OCI-LY7 (cell line): ENCODE measurements at regions not wholly inside any gene's neighbourhood (a gene's known extent, or its start where the extent isn't known, plus 50 kb on each side); places are given as distances from the start of the nearest gene placed in this dataset.

Experiments
- BruUV-seq: library from RNA; stranded (reverse); fragments of 400-500 nt; replicated peaks from 2 replicates; lab custom pipeline; 2021; lab: Mats Ljungman, UMichigan
- CTCF ChIA-PET: fragments of 300-600 bp; sonication (Branson Sonifier 250); formaldehyde crosslinking; loops from one replicate; lab custom pipeline; 2022; ENCODE audit warnings: antibody characterized with exemption; ENCODE audit not compliant: unreplicated experiment; lab: Charles Lee
- POLR2A ChIA-PET: fragments of 300-600 bp; sonication (Branson Sonifier 250); formaldehyde crosslinking; loops from one replicate; lab custom pipeline; 2022; ENCODE audit warnings: antibody characterized with exemption; lab: Charles Lee
- DNase-seq: peaks from one replicate; pipeline ENCODE4 v3.0.0-alpha.2; 2015; ENCODE audit warnings: low spot score
- H2AFZ ChIP-seq: fragments of 200-600 bp; sonication (generic), shearing (Covaris generic); 2 replicates; pipeline ENCODE4 v1.6.1; 2014; ENCODE audit warnings: mild to moderate bottlenecking, antibody characterized with exemption, low read length, moderate library complexity
- H3K27ac ChIP-seq: fragments of 200-600 bp; sonication (generic); 2 replicates; pipeline ENCODE4 v1.5.1; 2014; ENCODE audit warnings: mixed run types, low read depth, mild to moderate bottlenecking, moderate library complexity, low read length, inconsistent platforms; ENCODE audit not compliant: poor library complexity, severe bottlenecking
- H3K36me3 ChIP-seq: fragments of 200-600 bp; sonication (generic); 2 replicates; pipeline ENCODE4 v1.6.1; 2014; ENCODE audit warnings: mild to moderate bottlenecking, antibody characterized with exemption, low read length, moderate library complexity, mixed read lengths; ENCODE audit not compliant: insufficient read depth
- H3K4me1 ChIP-seq: fragments of 200-600 bp; sonication (generic); 2 replicates; pipeline ENCODE4 v1.5.1; 2014; ENCODE audit warnings: mild to moderate bottlenecking, low read length; ENCODE audit not compliant: insufficient read depth, poor library complexity, severe bottlenecking
- H3K4me2 ChIP-seq: fragments of 200-600 bp; sonication (generic); 2 replicates; pipeline ENCODE4 v1.6.1; 2014; ENCODE audit warnings: mild to moderate bottlenecking, low read length
- H3K4me3 ChIP-seq: fragments of 200-600 bp; sonication (generic); 2 replicates; pipeline ENCODE4 v1.5.1; 2014; ENCODE audit warnings: mild to moderate bottlenecking, low read depth, low read length; ENCODE audit not compliant: poor library complexity, severe bottlenecking
- H3K79me2 ChIP-seq: fragments of 200-600 bp; sonication (generic); 2 replicates; pipeline ENCODE4 v1.6.1; 2016; ENCODE audit warnings: low read depth, mild to moderate bottlenecking, low read length, moderate library complexity, mixed read lengths; ENCODE audit not compliant: insufficient read depth
- H3K9me2 ChIP-seq: fragments of 200-600 bp; sonication (generic); 2 replicates; pipeline ENCODE4 v1.6.1; 2016; ENCODE audit warnings: mild to moderate bottlenecking, low read length, mixed read lengths; ENCODE audit not compliant: insufficient read depth
- H3K9me3 ChIP-seq: fragments of 200-600 bp; sonication (generic); 2 replicates; pipeline ENCODE4 v1.6.1; 2014; ENCODE audit warnings: mild to moderate bottlenecking, mixed run types, low read length, mixed read lengths
- H4K20me1 ChIP-seq: fragments of 200-600 bp; sonication (generic); 2 replicates; pipeline ENCODE4 v1.6.1; 2014; ENCODE audit warnings: mild to moderate bottlenecking, antibody characterized with exemption, low read length, moderate library complexity, mixed read lengths; ENCODE audit not compliant: insufficient read depth
- EZH2phosphoT487 ChIP-seq: fragments of 200-600 bp; sonication (generic); IDR thresholded peaks from 2 replicates; pipeline ENCODE4 v1.6.1; 2018; ENCODE audit warnings: low read depth, borderline replicate concordance, mild to moderate bottlenecking, mixed run types, antibody characterized with exemption, low read length, moderate library complexity, mixed read lengths
- intact Hi-C: fragments of 100-400 bp; cut with micrococcal nuclease; formaldehyde crosslinking; loops from one replicate; pipeline ENCODE4 v1.10.0; 2022; ENCODE audit not compliant: unreplicated experiment
- TF ChIP-seq, protein P1 (sequence below): fragments of 200-600 bp; sonication (generic); conservative IDR thresholded peaks from 2 replicates; pipeline ENCODE4 v1.5.1; 2014; ENCODE audit warnings: mild to moderate bottlenecking, antibody characterized with exemption, low read length, moderate library complexity, mixed read lengths

GRCh38 chr18:10297086-10297485 is 157.3 kb upstream of the APCDD1 start:
- H4K20me1 ChIP-seq = no peaks in the 10 kb centered on the region
- H3K9me2 ChIP-seq = no peaks in the 10 kb centered on the region
- ChIA-PET POLR2A (interaction anchor here (0.6 to 0.7 kb wide), 2 partner anchors 11 to 34 kb away, joined by 4 read pairs; no protein-coding TSS in a partner anchor), CTCF (interaction anchor here (0.6 kb wide), 1 partner anchor 127 kb away, joined by 4 read pairs; no protein-coding TSS in a partner anchor)
- H3K9me3 ChIP-seq = no peaks in the 10 kb centered on the region
- intact Hi-C loops = no loop called here
- no peaks in the 10 kb centered on the region for H3K79me2 ChIP-seq
- H3K4me2 ChIP-seq = peak overlapping the region; percentile 57
- TF ChIP-seq, protein P1, sequence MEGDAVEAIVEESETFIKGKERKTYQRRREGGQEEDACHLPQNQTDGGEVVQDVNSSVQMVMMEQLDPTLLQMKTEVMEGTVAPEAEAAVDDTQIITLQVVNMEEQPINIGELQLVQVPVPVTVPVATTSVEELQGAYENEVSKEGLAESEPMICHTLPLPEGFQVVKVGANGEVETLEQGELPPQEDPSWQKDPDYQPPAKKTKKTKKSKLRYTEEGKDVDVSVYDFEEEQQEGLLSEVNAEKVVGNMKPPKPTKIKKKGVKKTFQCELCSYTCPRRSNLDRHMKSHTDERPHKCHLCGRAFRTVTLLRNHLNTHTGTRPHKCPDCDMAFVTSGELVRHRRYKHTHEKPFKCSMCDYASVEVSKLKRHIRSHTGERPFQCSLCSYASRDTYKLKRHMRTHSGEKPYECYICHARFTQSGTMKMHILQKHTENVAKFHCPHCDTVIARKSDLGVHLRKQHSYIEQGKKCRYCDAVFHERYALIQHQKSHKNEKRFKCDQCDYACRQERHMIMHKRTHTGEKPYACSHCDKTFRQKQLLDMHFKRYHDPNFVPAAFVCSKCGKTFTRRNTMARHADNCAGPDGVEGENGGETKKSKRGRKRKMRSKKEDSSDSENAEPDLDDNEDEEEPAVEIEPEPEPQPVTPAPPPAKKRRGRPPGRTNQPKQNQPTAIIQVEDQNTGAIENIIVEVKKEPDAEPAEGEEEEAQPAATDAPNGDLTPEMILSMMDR = no peak
- no peak for TF ChIP-seq EZH2phosphoT487
- no peaks in the 10 kb centered on the region for H3K36me3 ChIP-seq
- no TSS peak for BruUV-seq
- no peak overlapping the region for H3K27ac ChIP-seq
- peak overlapping the region; percentile 10 for H3K4me3 ChIP-seq
- no peak overlapping the region for H2AFZ ChIP-seq
- H3K4me1 ChIP-seq = peaks cover 58% of the 10 kb centered on the region
- DNase-seq = peak; percentile 88

DNA sequence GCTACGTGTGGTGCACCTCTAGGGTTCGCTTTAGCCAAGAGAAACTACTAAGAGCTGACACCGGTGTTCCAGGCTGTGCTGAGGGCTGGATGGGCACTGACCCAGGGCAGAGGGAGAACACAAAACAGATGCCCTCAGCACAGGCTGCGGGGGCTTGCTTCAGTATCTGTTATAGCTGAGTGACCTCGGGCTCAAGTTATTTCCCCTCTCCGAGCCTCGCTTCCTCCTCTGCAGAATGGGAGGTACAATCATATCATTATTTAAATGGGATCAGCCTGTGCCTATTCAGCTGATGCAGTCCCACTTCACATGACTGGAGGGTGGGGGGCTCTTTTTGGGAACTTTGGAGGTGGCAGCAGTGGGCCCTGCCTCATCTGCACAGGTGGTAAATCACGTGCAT is 156.1 kb upstream of the APCDD1 start:
- DNase-seq = peak; percentile 55
- Histone ChIP-seq H4K20me1 (no peaks in the 10 kb centered on the region), H3K4me2 (peak overlapping the region; percentile 57), H3K4me1 (peaks cover 58% of the 10 kb centered on the region), H3K79me2 (no peaks in the 10 kb centered on the region), H3K27ac (no peak overlapping the region), H3K9me2 (no peaks in the 10 kb centered on the region), H3K4me3 (no peak overlapping the region), H3K36me3 (no peaks in the 10 kb centered on the region), H2AFZ (no peak overlapping the region), H3K9me3 (no peaks in the 10 kb centered on the region)
- no peak for TF ChIP-seq EZH2phosphoT487
- TF ChIP-seq, protein P1 = no peak
- intact Hi-C loops = no loop called here
- ChIA-PET POLR2A (interaction anchor here (0.7 kb wide), 1 partner anchor 374 kb away, joined by 3 read pairs; no protein-coding TSS in a partner anchor), CTCF (interaction anchor here (0.7 kb wide), 1 partner anchor 244 kb away, joined by 3 read pairs; no protein-coding TSS in a partner anchor)
- no TSS peak for BruUV-seq

DNA sequence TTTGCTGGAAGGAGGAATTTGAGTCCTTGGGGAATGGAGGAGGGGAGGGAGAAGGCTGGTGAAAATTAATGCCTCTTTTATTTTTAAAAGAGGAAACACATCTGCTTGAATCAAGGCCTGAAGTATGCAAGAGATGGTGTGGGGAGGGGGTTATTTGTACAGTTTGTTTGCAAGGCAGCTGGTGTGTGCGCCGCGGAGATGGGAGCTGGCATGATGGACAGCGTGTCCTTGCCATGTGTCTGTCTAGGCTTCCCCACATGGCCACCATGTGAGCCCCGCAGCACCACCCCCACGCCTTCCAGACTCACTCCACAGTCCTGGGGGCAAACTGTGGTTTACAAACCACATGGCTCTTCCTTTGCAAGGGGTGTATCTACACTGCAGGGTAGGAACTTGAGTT is 154.8 kb upstream of the APCDD1 start:
- Histone ChIP-seq H4K20me1 (no peaks in the 10 kb centered on the region), H3K79me2 (no peaks in the 10 kb centered on the region), H3K9me3 (no peaks in the 10 kb centered on the region), H2AFZ (no peak overlapping the region), H3K4me2 (peak overlapping the region; percentile 57; the same call in 1 of the 2 replicates), H3K36me3 (no peaks in the 10 kb centered on the region), H3K27ac (no peak overlapping the region), H3K9me2 (no peaks in the 10 kb centered on the region), H3K4me1 (peaks cover 58% of the 10 kb centered on the region), H3K4me3 (no peak overlapping the region)
- POLR2A ChIA-PET = no interaction called here
- intact Hi-C loops = no loop called here
- no TSS peak for BruUV-seq
- TF ChIP-seq, protein P1 = no peak
- TF ChIP-seq EZH2phosphoT487 = no peak
- no peak for DNase-seq
- CTCF ChIA-PET = no interaction called here
